A673 (cell line): ENCODE measurements at regions not wholly inside any gene's neighbourhood (a gene's known extent, or its start where the extent isn't known, plus 50 kb on each side); places are given as distances from the start of the nearest gene placed in this dataset.

Source experiments
- EZH2 ChIP-seq: fragments of 200-600 bp; sonication (generic); IDR thresholded peaks from 2 replicates; pipeline ENCODE4 v1.6.1; 2017; ENCODE audit warnings: borderline replicate concordance, low read depth, mild to moderate bottlenecking, mixed read lengths, antibody characterized with exemption, low read length; ENCODE audit not compliant: poor library complexity, severe bottlenecking
- TF ChIP-seq, protein P1 (sequence below): fragments of 300-800, 200-600 bp; sonication (generic); conservative IDR thresholded peaks from 2 replicates; pipeline ENCODE4 v1.5.1; 2017; ENCODE audit warnings: low read depth, mild to moderate bottlenecking, antibody characterized with exemption, low read length, moderate library complexity, mixed read lengths

DNA sequence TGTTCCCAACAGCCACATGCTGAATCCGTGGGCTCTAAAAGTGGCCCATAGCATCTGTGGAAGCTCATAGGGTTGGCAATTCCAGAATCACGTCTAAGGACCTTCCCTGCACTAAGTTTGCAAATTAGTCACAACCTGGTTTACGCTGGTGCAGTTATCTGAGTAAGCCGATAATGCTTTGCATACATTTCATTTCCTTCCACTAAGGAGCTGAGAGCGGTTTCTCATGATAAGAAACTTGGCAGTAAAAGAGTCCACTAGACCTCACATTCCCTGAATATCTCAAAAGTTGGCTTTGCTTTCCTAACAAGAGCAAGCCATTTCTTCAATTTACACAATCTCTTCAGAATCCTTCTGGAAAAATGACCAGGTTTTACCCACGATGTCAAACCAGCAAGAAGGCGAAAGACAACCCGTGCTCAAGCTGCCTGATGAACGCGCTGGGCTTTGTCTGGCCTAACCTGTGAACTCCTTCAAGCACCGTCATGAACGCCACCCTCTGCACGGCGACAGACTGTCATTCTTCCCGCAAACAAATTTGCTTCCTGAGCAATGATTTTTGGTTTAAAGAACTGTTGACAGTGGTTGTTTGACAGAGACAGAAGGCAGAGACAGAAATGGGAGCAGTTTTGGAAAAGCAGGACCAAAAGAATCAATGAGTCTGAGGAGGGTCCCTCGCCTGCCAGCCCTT is 73.0 kb upstream of the COPS8 start:
- TF ChIP-seq, protein P1, sequence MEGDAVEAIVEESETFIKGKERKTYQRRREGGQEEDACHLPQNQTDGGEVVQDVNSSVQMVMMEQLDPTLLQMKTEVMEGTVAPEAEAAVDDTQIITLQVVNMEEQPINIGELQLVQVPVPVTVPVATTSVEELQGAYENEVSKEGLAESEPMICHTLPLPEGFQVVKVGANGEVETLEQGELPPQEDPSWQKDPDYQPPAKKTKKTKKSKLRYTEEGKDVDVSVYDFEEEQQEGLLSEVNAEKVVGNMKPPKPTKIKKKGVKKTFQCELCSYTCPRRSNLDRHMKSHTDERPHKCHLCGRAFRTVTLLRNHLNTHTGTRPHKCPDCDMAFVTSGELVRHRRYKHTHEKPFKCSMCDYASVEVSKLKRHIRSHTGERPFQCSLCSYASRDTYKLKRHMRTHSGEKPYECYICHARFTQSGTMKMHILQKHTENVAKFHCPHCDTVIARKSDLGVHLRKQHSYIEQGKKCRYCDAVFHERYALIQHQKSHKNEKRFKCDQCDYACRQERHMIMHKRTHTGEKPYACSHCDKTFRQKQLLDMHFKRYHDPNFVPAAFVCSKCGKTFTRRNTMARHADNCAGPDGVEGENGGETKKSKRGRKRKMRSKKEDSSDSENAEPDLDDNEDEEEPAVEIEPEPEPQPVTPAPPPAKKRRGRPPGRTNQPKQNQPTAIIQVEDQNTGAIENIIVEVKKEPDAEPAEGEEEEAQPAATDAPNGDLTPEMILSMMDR: no peak
- TF ChIP-seq EZH2: no peak
